GM23248 (cell line): ENCODE measurements at regions not wholly inside any gene's neighbourhood (a gene's known extent, or its start where the extent isn't known, plus 50 kb on each side); places are given as distances from the start of the nearest gene placed in this dataset.

ENCODE experiments used
- DNase-seq: peaks from one replicate; pipeline ENCODE4 v3.0.0-alpha.2; 2015
- H2AFZ ChIP-seq: fragments of 200-600 bp; sonication (generic); 2 replicates; pipeline ENCODE4 v1.6.1; 2016; ENCODE audit warnings: antibody characterized with exemption
- H3F3A ChIP-seq: fragments of 200-600 bp; sonication (generic); 2 replicates; pipeline ENCODE4 v1.6.1; 2016; ENCODE audit warnings: mild to moderate bottlenecking, antibody characterized with exemption, mixed run types; ENCODE audit not compliant: insufficient read depth
- H3K27ac ChIP-seq: fragments of 200-600 bp; sonication (generic); 2 replicates; pipeline ENCODE4 v1.5.1; 2016; ENCODE audit warnings: mild to moderate bottlenecking
- H3K27me3 ChIP-seq: fragments of 200-600 bp; sonication (generic); replicated peaks from 2 replicates; pipeline ENCODE4 v1.6.1; 2016; ENCODE audit warnings: mild to moderate bottlenecking; ENCODE audit not compliant: insufficient read depth
- H3K36me3 ChIP-seq: fragments of 200-600 bp; sonication (generic); 2 replicates; pipeline ENCODE4 v1.6.1; 2016; ENCODE audit warnings: low read depth, mild to moderate bottlenecking
- H3K4me1 ChIP-seq: fragments of 200-600 bp; sonication (generic); 2 replicates; pipeline ENCODE4 v1.6.1; 2016; ENCODE audit warnings: mild to moderate bottlenecking; ENCODE audit not compliant: insufficient read depth
- H3K4me2 ChIP-seq: fragments of 200-600 bp; sonication (generic); one replicate; pipeline ENCODE4 v1.6.1; 2016; ENCODE audit warnings: mild to moderate bottlenecking; ENCODE audit not compliant: unreplicated experiment
- H3K4me3 ChIP-seq: fragments of 200-600 bp; sonication (generic); 2 replicates; pipeline ENCODE4 v1.5.1; 2016; ENCODE audit warnings: mild to moderate bottlenecking
- H3K79me2 ChIP-seq: fragments of 200-600 bp; sonication (generic); 2 replicates; pipeline ENCODE4 v1.6.1; 2016; ENCODE audit warnings: mild to moderate bottlenecking; ENCODE audit not compliant: insufficient read depth
- H3K9ac ChIP-seq: fragments of 200-600 bp; sonication (generic); 2 replicates; pipeline ENCODE4 v1.6.1; 2016; ENCODE audit warnings: mild to moderate bottlenecking
- H3K9me2 ChIP-seq: fragments of 200-600 bp; sonication (generic); 2 replicates; pipeline ENCODE4 v1.6.1; 2016; ENCODE audit warnings: mixed run types, mild to moderate bottlenecking, moderate library complexity; ENCODE audit not compliant: insufficient read depth
- H3K9me3 ChIP-seq: fragments of 200-600 bp; sonication (generic); one replicate; pipeline ENCODE4 v1.6.1; 2017; ENCODE audit warnings: low read depth
- H4K20me1 ChIP-seq: fragments of 200-600 bp; sonication (generic); 2 replicates; pipeline ENCODE4 v1.6.0; 2016; ENCODE audit not compliant: insufficient read depth
- EZH2 ChIP-seq: fragments of 200-600 bp; sonication (generic); IDR thresholded peaks from 2 replicates; pipeline ENCODE4 v1.6.1; 2018; ENCODE audit warnings: antibody characterized with exemption, mild to moderate bottlenecking; ENCODE audit not compliant: insufficient read depth, poor library complexity, severe bottlenecking
- EZH2phosphoT487 ChIP-seq: fragments of 200-600 bp; sonication (generic); IDR thresholded peaks from 2 replicates; pipeline ENCODE4 v1.6.1; 2018; ENCODE audit warnings: antibody characterized with exemption, moderate library complexity, mild to moderate bottlenecking, low read depth; ENCODE audit not compliant: insufficient read depth
- WGBS, 2 experiments: methylation state at CpG; one replicate each; pipeline ENCODE4 v1.1.6; 2015 to 2017; ENCODE audit warnings: low lambda C conversion rate in 2 of 2, low coverage in 1 of 2; ENCODE audit errors: missing lambda C conversion rate in 2 of 2; 5-methylcytosine and 5-hydroxymethylcytosine counted together
- in situ Hi-C: fragments of 300-500 bp; cut with MboI; formaldehyde crosslinking; loops from 2 replicates; pipeline ENCODE4 v1.15.0; 2020

DNA sequence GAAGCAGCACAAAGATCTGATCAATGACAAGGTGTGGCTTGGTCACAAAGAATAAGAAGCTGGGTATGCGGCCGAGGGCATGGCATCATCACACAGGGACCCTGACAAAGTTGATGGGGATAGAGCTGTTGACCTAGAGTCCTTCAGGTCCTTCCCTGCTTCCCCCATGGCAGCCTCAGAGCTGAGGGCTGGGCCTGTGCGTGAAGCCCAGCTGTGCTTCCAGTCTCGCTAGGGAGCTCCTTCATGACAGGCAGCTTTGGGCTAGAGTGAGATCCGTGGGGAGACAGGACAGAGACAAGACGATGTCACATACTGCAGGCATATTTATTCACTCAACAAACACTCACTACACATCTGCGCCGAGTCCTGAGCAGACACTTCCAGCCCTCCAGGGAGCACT is 56.4 kb upstream of the NEURL1B start:
- H3K4me2 ChIP-seq, result no peak overlapping the region
- peaks cover 70% of the 10 kb centered on the region for H3K27me3 ChIP-seq
- no peaks in the 10 kb centered on the region for H3K36me3 ChIP-seq
- H4K20me1 ChIP-seq, result no peaks in the 10 kb centered on the region
- no peaks in the 10 kb centered on the region for H3K9me3 ChIP-seq
- H3K4me1 ChIP-seq, result no peaks in the 10 kb centered on the region
- H3K4me3 ChIP-seq, result no peak overlapping the region
- in situ Hi-C loops, result no loop called here
- H3F3A ChIP-seq, result no peaks in the 10 kb centered on the region
- H2AFZ ChIP-seq, result no peak overlapping the region
- no peak overlapping the region for H3K9ac ChIP-seq
- H3K79me2 ChIP-seq, result no peaks in the 10 kb centered on the region
- H3K9me2 ChIP-seq, result no peaks in the 10 kb centered on the region
- DNase-seq, result no peak
- H3K27ac ChIP-seq, result no peak overlapping the region
- TF ChIP-seq EZH2phosphoT487, result no peak
- TF ChIP-seq EZH2, result no peak
- 57 to 58% methylated on average over 8 of the region's 8 CpGs for WGBS, 2 experiments

DNA sequence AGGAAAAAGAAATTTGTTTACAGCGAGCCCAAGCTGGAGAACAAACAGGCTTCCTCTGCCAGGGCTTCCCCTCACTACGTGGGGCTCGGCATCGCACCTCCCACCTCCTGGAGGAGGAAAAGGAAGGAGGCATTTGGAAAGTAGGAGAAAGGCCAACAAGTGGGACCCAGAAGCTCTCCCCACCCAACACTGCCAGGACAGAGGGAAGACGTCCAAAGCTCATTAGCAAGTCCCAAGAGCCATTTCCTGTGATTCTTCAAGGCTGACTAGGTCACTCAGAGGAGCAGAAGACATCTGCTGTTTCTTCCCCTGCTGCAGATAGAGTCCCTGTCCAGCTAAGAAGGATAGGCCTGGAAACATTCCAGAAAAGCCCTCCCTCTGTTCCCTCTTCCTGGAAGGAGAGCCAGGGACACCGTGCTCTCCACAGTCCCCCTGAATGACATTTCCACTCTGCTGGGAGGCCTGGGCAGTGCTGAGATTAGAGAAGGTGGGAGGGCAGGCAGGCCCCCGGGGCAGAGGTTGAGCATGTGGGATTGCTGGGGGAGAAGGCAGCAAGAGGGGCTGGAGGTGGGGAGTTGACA is 57.0 kb upstream of the NEURL1B start:
- no peak overlapping the region for H3K9ac ChIP-seq
- no peaks in the 10 kb centered on the region for H3K9me3 ChIP-seq
- H4K20me1 ChIP-seq, result no peaks in the 10 kb centered on the region
- in situ Hi-C loops, result no loop called here
- TF ChIP-seq EZH2 (no peak), EZH2phosphoT487 (no peak)
- no peaks in the 10 kb centered on the region for H3K9me2 ChIP-seq
- 40 to 46% methylated on average over 6 to 7 of the region's 7 CpGs for WGBS, 2 experiments
- H3K79me2 ChIP-seq, result no peaks in the 10 kb centered on the region
- no peak overlapping the region for H3K4me2 ChIP-seq
- no peaks in the 10 kb centered on the region for H3F3A ChIP-seq
- H3K27ac ChIP-seq, result no peak overlapping the region
- no peak overlapping the region for H2AFZ ChIP-seq
- no peak overlapping the region for H3K4me3 ChIP-seq
- H3K27me3 ChIP-seq, result peaks cover 64% of the 10 kb centered on the region
- DNase-seq, result no peak
- H3K36me3 ChIP-seq, result no peaks in the 10 kb centered on the region
- no peaks in the 10 kb centered on the region for H3K4me1 ChIP-seq

DNA sequence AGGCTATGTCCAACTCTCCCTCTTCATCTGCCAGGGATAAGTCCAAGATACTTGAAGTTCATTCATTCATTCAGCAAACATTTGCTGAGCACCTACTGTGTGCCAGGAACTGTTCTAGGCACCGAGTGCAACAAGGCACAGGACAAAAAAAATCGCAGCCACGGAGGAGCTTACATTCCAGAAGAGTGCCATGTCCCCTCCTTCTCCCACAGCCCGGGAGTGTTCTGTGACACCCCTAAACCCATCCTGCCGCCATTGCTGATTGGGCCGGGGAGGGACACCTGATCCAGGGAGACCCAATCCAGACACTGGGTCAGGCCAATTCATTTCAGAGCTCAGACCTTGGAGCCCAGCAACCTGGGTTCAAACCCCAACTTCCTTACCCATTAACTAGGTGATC is 58.1 kb upstream of the NEURL1B start:
- Histone ChIP-seq H3K4me3 (no peak overlapping the region), H3K4me2 (no peak overlapping the region), H4K20me1 (no peaks in the 10 kb centered on the region), H3K9ac (no peak overlapping the region), H3K36me3 (no peaks in the 10 kb centered on the region), H3K9me3 (no peaks in the 10 kb centered on the region), H3K27ac (no peak overlapping the region), H3K9me2 (no peaks in the 10 kb centered on the region), H3F3A (no peaks in the 10 kb centered on the region), H3K79me2 (no peaks in the 10 kb centered on the region), H2AFZ (no peak overlapping the region), H3K4me1 (no peaks in the 10 kb centered on the region), H3K27me3 (peaks cover 64% of the 10 kb centered on the region)
- no peak for DNase-seq
- 47 to 58% methylated on average over 6 of the region's 6 CpGs for WGBS, 2 experiments
- in situ Hi-C loops, result no loop called here
- TF ChIP-seq EZH2 (no peak), EZH2phosphoT487 (no peak)

DNA sequence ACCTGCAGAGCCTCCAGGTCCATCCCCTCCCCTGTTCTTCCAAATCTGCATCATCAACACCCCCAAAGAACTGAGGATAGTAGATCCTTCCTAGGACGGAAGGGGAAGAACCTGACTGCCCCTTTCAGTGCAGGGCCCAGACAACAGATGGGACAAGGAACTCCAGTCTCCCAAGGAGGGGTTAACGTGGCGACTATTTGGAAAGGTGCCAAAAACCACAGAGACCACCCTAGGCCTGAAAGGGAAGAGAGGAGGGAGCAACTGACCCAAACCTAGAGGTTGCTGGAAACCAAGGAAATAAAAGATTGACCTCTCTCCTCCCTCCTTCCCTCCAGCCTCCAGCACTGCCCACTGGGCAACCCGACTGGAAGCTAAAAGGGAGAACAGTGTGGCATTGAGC is 59.7 kb upstream of the NEURL1B start:
- H3K36me3 ChIP-seq, result no peaks in the 10 kb centered on the region
- no peak for DNase-seq
- no peak overlapping the region for H3K9ac ChIP-seq
- peaks cover 64% of the 10 kb centered on the region for H3K27me3 ChIP-seq
- 21 to 25% methylated on average over 4 of the region's 4 CpGs for WGBS, 2 experiments
- H3K79me2 ChIP-seq, result no peaks in the 10 kb centered on the region
- no peak overlapping the region for H3K4me2 ChIP-seq
- H3F3A ChIP-seq, result no peaks in the 10 kb centered on the region
- no peaks in the 10 kb centered on the region for H3K9me2 ChIP-seq
- no peaks in the 10 kb centered on the region for H3K4me1 ChIP-seq
- H3K4me3 ChIP-seq, result no peak overlapping the region
- no peak overlapping the region for H2AFZ ChIP-seq
- H3K9me3 ChIP-seq, result no peaks in the 10 kb centered on the region
- in situ Hi-C loops, result no loop called here
- no peak overlapping the region for H3K27ac ChIP-seq
- TF ChIP-seq EZH2phosphoT487 (no peak), EZH2 (no peak)
- H4K20me1 ChIP-seq, result no peaks in the 10 kb centered on the region

DNA sequence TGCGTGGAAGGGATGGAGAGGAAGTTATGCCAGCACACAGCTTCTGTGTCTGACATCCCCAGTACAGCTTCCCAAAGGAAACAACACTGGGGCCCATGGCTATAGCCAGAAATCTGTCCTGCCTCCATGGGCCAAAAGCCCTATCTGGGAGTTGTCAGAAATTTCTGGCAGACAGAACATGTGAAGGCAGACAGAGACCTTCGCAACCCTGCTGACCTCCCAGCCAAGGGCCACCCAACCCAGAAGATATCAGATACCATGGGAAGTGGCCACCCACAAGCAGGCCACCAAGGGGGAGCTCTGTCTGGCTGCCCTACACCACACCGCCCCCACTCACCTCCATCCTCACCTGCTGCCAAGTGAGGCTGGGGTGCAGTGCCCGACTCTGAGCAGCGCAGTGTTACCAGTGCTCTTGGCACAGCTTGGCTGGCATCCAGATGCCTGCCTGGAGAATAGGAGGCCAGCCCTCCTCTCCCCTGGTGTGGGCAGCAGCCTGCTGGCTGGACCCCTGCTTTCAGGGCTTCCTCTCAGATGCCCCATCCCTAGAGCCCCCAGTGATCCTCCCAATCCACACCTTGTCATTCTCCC is 61.6 kb upstream of the NEURL1B start:
- Histone ChIP-seq H3K4me3 (no peak overlapping the region), H3K27me3 (peaks cover 53% of the 10 kb centered on the region), H3K9me2 (no peaks in the 10 kb centered on the region), H3K4me1 (no peaks in the 10 kb centered on the region), H2AFZ (no peak overlapping the region), H3K27ac (no peak overlapping the region), H3F3A (no peaks in the 10 kb centered on the region), H3K9me3 (no peaks in the 10 kb centered on the region), H4K20me1 (no peaks in the 10 kb centered on the region), H3K4me2 (no peak overlapping the region), H3K36me3 (no peaks in the 10 kb centered on the region), H3K9ac (no peak overlapping the region), H3K79me2 (no peaks in the 10 kb centered on the region)
- in situ Hi-C loops, result no loop called here
- DNase-seq, result no peak
- WGBS, 2 experiments, result 74 to 81% methylated on average over 5 of the region's 5 CpGs
- no peak for TF ChIP-seq EZH2phosphoT487
- TF ChIP-seq EZH2, result no peak
